ENCODE measurements at regions not wholly inside any gene's neighbourhood (a gene's known extent, or its start where the extent isn't known, plus 50 kb on each side); places are given as distances from the start of the nearest gene placed in this dataset.

DNA sequence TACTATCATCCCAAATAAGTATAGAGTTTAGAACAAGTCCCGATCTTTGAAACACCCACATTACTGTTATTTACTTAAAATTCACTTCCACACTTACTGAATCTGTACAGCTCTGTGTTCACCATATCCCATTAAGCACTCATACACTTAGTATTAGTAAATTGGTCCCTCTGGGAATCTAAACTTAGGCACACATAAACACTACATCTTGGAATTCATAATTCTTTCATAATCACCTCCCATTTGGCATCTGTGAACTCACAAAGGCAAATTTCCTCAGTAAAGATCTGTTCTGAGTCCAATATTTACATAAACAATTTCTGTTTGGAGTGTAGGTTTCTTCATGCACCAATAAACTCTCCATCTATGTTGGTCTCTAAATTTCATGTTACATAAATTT lies 52.6 kb upstream of the PPARGC1A start:
- no peak for DNase-seq (ENCODE audit: low read depth)
- no peak overlapping the region for H3K4me3 ChIP-seq (ENCODE audit: low read length)
- TF ChIP-seq, protein P1, sequence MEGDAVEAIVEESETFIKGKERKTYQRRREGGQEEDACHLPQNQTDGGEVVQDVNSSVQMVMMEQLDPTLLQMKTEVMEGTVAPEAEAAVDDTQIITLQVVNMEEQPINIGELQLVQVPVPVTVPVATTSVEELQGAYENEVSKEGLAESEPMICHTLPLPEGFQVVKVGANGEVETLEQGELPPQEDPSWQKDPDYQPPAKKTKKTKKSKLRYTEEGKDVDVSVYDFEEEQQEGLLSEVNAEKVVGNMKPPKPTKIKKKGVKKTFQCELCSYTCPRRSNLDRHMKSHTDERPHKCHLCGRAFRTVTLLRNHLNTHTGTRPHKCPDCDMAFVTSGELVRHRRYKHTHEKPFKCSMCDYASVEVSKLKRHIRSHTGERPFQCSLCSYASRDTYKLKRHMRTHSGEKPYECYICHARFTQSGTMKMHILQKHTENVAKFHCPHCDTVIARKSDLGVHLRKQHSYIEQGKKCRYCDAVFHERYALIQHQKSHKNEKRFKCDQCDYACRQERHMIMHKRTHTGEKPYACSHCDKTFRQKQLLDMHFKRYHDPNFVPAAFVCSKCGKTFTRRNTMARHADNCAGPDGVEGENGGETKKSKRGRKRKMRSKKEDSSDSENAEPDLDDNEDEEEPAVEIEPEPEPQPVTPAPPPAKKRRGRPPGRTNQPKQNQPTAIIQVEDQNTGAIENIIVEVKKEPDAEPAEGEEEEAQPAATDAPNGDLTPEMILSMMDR (IDR thresholded peaks at IDR 0.05; ENCODE audit: insufficient read depth, low read depth, low read length, missing control alignments) = no peak
